HL-60 (cell line): ENCODE measurements at regions not wholly inside any gene's neighbourhood (a gene's known extent, or its start where the extent isn't known, plus 50 kb on each side); places are given as distances from the start of the nearest gene placed in this dataset.

Experiments used
- DNase-seq, 2 experiments: peaks; one replicate each; pipeline ENCODE4 v3.0.0-alpha.2; 2010 to 2020; ENCODE audit warnings: low read depth in 1 of 2, low spot score in 1 of 2
- H3K27ac ChIP-seq: fragments of 250-450 bp; sonication (Bioruptor Pico); replicated peaks from 2 replicates; pipeline ENCODE4 v1.5.1; 2020; ENCODE audit warnings: mild to moderate bottlenecking, moderate library complexity
- H3K27me3 ChIP-seq: fragments of 250-450 bp; sonication (Bioruptor Pico); 2 replicates; pipeline ENCODE4 v1.5.1; 2021; ENCODE audit warnings: mild to moderate bottlenecking, moderate library complexity; ENCODE audit not compliant: insufficient read depth, poor library complexity, severe bottlenecking
- H3K4me3 ChIP-seq: replicated peaks from 2 replicates; pipeline ENCODE4 v1.5.1; 2011; ENCODE audit warnings: mild to moderate bottlenecking, control low read depth, low read length; ENCODE audit not compliant: insufficient read depth
- GABPA ChIP-seq: IDR thresholded peaks from 2 replicates; pipeline ENCODE4 v1.6.1; 2012; ENCODE audit warnings: low read depth
- POLR2AphosphoS5 ChIP-seq: IDR thresholded peaks from 2 replicates; pipeline ENCODE4 v1.6.1; 2012; ENCODE audit warnings: low read depth
- REST ChIP-seq: IDR thresholded peaks from 2 replicates; pipeline ENCODE4 v1.6.1; 2012; ENCODE audit warnings: low read depth; ENCODE audit not compliant: insufficient replicate concordance
- SPI1 ChIP-seq: IDR thresholded peaks from 2 replicates; pipeline ENCODE4 v1.6.1; 2012; ENCODE audit warnings: low read depth, mild to moderate bottlenecking, borderline replicate concordance
- TF ChIP-seq, protein P1 (sequence below): IDR thresholded peaks from one replicate; pipeline ENCODE4 v1.5.1; 2011; ENCODE audit warnings: low read length, control low read depth, inconsistent platforms; ENCODE audit not compliant: insufficient read depth

GRCh38 chr10:29733323-29733722 lies 98.6 kb upstream of the SVIL start:
- no peak for TF ChIP-seq SPI1
- no peak for TF ChIP-seq GABPA
- TF ChIP-seq, protein P1, sequence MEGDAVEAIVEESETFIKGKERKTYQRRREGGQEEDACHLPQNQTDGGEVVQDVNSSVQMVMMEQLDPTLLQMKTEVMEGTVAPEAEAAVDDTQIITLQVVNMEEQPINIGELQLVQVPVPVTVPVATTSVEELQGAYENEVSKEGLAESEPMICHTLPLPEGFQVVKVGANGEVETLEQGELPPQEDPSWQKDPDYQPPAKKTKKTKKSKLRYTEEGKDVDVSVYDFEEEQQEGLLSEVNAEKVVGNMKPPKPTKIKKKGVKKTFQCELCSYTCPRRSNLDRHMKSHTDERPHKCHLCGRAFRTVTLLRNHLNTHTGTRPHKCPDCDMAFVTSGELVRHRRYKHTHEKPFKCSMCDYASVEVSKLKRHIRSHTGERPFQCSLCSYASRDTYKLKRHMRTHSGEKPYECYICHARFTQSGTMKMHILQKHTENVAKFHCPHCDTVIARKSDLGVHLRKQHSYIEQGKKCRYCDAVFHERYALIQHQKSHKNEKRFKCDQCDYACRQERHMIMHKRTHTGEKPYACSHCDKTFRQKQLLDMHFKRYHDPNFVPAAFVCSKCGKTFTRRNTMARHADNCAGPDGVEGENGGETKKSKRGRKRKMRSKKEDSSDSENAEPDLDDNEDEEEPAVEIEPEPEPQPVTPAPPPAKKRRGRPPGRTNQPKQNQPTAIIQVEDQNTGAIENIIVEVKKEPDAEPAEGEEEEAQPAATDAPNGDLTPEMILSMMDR: no peak
- no peak for TF ChIP-seq REST
- TF ChIP-seq POLR2AphosphoS5: no peak
- no peak overlapping the region for H3K27ac ChIP-seq
- no peak overlapping the region for H3K4me3 ChIP-seq
- H3K27me3 ChIP-seq: no peaks in the 10 kb centered on the region
- no peak for DNase-seq

- Histone ChIP-seq H3K27ac (no peak overlapping the region), H3K27me3 (no peaks in the 10 kb centered on the region), H3K4me3 (no peak overlapping the region)
- TF ChIP-seq POLR2AphosphoS5 (no peak), REST (no peak), GABPA (no peak), SPI1 (no peak)
- TF ChIP-seq, protein P1: no peak
- DNase-seq: no peak
Observed at GRCh38 chr10:29732918-29733317, 98.1 kb upstream of the SVIL start.

GRCh38 chr10:29731760-29732159 lies 97.0 kb upstream of the SVIL start:
- Histone ChIP-seq H3K4me3 (no peak overlapping the region), H3K27me3 (no peaks in the 10 kb centered on the region), H3K27ac (no peak overlapping the region)
- TF ChIP-seq REST (no peak), GABPA (no peak), SPI1 (no peak), POLR2AphosphoS5 (no peak)
- TF ChIP-seq, protein P1: no peak
- DNase-seq: no peak
